PC-9 (cell line): ENCODE measurements at regions not wholly inside any gene's neighbourhood (a gene's known extent, or its start where the extent isn't known, plus 50 kb on each side); places are given as distances from the start of the nearest gene placed in this dataset.
"Not testable (repeated sequence)": the region's sequence is repeated elsewhere in the genome, so short reads cannot be mapped to it uniquely, and the experiment has no call there.

Experiments
- BruUV-seq: library from RNA; stranded (reverse); fragments of 400-500 nt; replicated peaks from 2 replicates; lab custom pipeline; 2021; lab: Mats Ljungman, UMichigan
- CTCF ChIA-PET: fragments of 300-600 bp; sonication (Branson Sonifier 250); formaldehyde crosslinking; loops from one replicate; lab custom pipeline; 2022; ENCODE audit warnings: antibody characterized with exemption; lab: Charles Lee
- POLR2A ChIA-PET: fragments of 300-600 bp; sonication (Branson Sonifier 250); formaldehyde crosslinking; loops from one replicate; lab custom pipeline; 2022; ENCODE audit warnings: antibody characterized with exemption; ENCODE audit not compliant: unreplicated experiment; lab: Charles Lee
- DNase-seq, 2 experiments: peaks; one replicate each; pipeline versions ENCODE4 v3.0.0 to v3.0.0-alpha.2; 2015 to 2022; ENCODE audit warnings: mixed read lengths in 1 of 2
- H2AFZ ChIP-seq: fragments of 200-600 bp; sonication (generic); 2 replicates; pipeline ENCODE4 v1.8.1; 2017; ENCODE audit warnings: antibody characterized with exemption
- H3F3A ChIP-seq: fragments of 200-600 bp; sonication (generic); 2 replicates; pipeline ENCODE4 v1.8.1; 2017; ENCODE audit warnings: antibody characterized with exemption, mild to moderate bottlenecking, low read depth; ENCODE audit not compliant: insufficient read depth
- H3K27ac ChIP-seq: fragments of 200-600 bp; sonication (generic); 2 replicates; pipeline ENCODE4 v1.6.1; 2016; ENCODE audit warnings: mixed run types
- H3K27me3 ChIP-seq: fragments of 200-600 bp; sonication (generic); 2 replicates; pipeline ENCODE4 v1.6.1; 2016; ENCODE audit warnings: low read depth, mixed run types; ENCODE audit not compliant: insufficient read depth
- H3K36me3 ChIP-seq: fragments of 200-600 bp; sonication (generic); 2 replicates; pipeline ENCODE4 v1.6.1; 2016; ENCODE audit warnings: low read depth, mixed run types
- H3K4me1 ChIP-seq: fragments of 200-600 bp; sonication (generic); replicated peaks from 2 replicates; pipeline ENCODE4 v1.6.1; 2016; ENCODE audit warnings: mixed run types; ENCODE audit not compliant: insufficient read depth
- H3K4me2 ChIP-seq: fragments of 200-600 bp; sonication (generic); 2 replicates; pipeline ENCODE4 v1.6.1; 2017; ENCODE audit warnings: mixed run types
- H3K4me3 ChIP-seq: fragments of 200-600 bp; sonication (generic); 2 replicates; pipeline ENCODE4 v1.6.1; 2016; ENCODE audit warnings: mixed run types
- H3K79me2 ChIP-seq: fragments of 200-600 bp; sonication (generic); 2 replicates; pipeline ENCODE4 v1.6.1; 2017; ENCODE audit warnings: low read depth, mixed run types
- H3K9me2 ChIP-seq: fragments of 200-600 bp; sonication (generic); 2 replicates; pipeline ENCODE4 v1.8.1; 2017; ENCODE audit warnings: mild to moderate bottlenecking; ENCODE audit not compliant: insufficient read depth
- H3K9me3 ChIP-seq: fragments of 200-600 bp; sonication (generic); 2 replicates; pipeline ENCODE4 v1.8.1; 2016; ENCODE audit warnings: low read depth; ENCODE audit not compliant: insufficient read depth
- H4K20me1 ChIP-seq: fragments of 200-600 bp; sonication (generic); 2 replicates; pipeline ENCODE4 v1.8.1; 2017; ENCODE audit not compliant: insufficient read depth
- EZH2 ChIP-seq: fragments of 200-600 bp; sonication (generic); IDR thresholded peaks from 2 replicates; pipeline ENCODE4 v1.8.0; 2017; ENCODE audit warnings: antibody characterized with exemption, low read depth
- intact Hi-C: fragments of 100-400 bp; cut with micrococcal nuclease; formaldehyde crosslinking; loops from one replicate; pipeline ENCODE4 v1.10.0; 2022; ENCODE audit not compliant: unreplicated experiment
- TF ChIP-seq, protein P1 (sequence below): fragments of 200-600 bp; sonication (generic); conservative IDR thresholded peaks from 2 replicates; pipeline ENCODE4 v1.6.1; 2017; ENCODE audit warnings: mixed run types, antibody characterized with exemption, mild to moderate bottlenecking, moderate library complexity

DNA sequence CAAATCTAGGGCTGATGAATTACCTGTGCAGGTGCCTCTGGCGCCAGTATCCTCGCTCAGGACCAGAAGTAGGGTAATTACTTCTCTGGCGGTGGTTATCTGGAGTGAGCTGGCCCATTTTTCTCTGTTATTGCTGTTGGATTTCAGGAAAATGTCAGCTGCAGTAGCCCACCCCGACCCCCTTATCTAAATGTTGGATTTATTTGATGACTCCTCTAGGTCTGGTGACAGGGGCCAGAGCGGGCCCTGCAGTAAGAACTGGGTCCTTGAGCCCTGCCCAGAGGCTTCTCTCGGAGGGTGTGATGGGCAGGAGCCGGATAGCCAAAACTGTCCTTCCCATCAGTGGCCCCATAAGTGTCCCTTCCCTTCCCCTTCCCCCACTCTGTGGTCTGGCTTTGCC, 384.3 kb downstream of the PTPRU start:
- ChIA-PET POLR2A (no interaction called here), CTCF (no interaction called here)
- intact Hi-C loops: no loop called here
- no peak overlapping the region for H2AFZ ChIP-seq
- no peaks in the 10 kb centered on the region for H3K36me3 ChIP-seq
- no peak overlapping the region for H3K4me3 ChIP-seq
- no peaks in the 10 kb centered on the region for H3K4me1 ChIP-seq
- TF ChIP-seq, protein P1, sequence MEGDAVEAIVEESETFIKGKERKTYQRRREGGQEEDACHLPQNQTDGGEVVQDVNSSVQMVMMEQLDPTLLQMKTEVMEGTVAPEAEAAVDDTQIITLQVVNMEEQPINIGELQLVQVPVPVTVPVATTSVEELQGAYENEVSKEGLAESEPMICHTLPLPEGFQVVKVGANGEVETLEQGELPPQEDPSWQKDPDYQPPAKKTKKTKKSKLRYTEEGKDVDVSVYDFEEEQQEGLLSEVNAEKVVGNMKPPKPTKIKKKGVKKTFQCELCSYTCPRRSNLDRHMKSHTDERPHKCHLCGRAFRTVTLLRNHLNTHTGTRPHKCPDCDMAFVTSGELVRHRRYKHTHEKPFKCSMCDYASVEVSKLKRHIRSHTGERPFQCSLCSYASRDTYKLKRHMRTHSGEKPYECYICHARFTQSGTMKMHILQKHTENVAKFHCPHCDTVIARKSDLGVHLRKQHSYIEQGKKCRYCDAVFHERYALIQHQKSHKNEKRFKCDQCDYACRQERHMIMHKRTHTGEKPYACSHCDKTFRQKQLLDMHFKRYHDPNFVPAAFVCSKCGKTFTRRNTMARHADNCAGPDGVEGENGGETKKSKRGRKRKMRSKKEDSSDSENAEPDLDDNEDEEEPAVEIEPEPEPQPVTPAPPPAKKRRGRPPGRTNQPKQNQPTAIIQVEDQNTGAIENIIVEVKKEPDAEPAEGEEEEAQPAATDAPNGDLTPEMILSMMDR: no peak
- TF ChIP-seq EZH2: no peak
- no peak overlapping the region for H3K27ac ChIP-seq
- no peak for DNase-seq
- H3K4me2 ChIP-seq: no peak overlapping the region
- no peaks in the 10 kb centered on the region for H3F3A ChIP-seq
- no peaks in the 10 kb centered on the region for H3K9me2 ChIP-seq
- H4K20me1 ChIP-seq: no peaks in the 10 kb centered on the region
- H3K9me3 ChIP-seq: no peaks in the 10 kb centered on the region
- no TSS peak for BruUV-seq
- no peaks in the 10 kb centered on the region for H3K79me2 ChIP-seq
- no peaks in the 10 kb centered on the region for H3K27me3 ChIP-seq

DNA sequence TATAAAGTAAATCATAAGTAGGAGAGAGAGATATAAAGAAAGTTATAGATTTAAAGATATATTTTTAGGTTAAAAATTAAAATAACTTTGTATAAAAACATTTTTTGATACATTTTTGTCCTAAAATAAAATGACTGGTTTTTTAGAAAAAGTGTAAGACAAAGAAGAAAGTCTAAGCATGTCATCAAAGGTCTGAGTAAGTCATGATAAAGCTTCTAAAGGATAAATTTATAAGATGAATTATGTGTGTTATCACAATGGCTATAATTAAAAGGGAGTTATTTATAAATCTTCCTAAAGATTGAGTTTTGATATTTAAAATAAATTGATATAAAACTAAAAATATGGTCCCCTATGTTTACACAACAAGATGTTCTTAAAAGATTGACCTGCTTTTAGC, 370.9 kb downstream of the PTPRU start:
- no peaks in the 10 kb centered on the region for H3K27me3 ChIP-seq

GRCh38 chr1:29604796-29605195, 368.5 kb downstream of the PTPRU start:
- intact Hi-C loops, CTCF ChIA-PET: not testable (repeated sequence)

More for the DNA sequence above, 370.9 kb downstream of the PTPRU start:
- H3K36me3 ChIP-seq: no peaks in the 10 kb centered on the region
- no peaks in the 10 kb centered on the region for H3F3A ChIP-seq
- no peak for TF ChIP-seq EZH2
- TF ChIP-seq, protein P1: no peak
- H3K27ac ChIP-seq: no peak overlapping the region
- ChIA-PET POLR2A (no interaction called here), CTCF (no interaction called here)
- H3K4me2 ChIP-seq: no peak overlapping the region
- no peaks in the 10 kb centered on the region for H4K20me1 ChIP-seq
- H2AFZ ChIP-seq: no peak overlapping the region
- no peaks in the 10 kb centered on the region for H3K4me1 ChIP-seq
- H3K79me2 ChIP-seq: no peaks in the 10 kb centered on the region
- BruUV-seq: no TSS peak
- no peak overlapping the region for H3K4me3 ChIP-seq
- no peaks in the 10 kb centered on the region for H3K9me3 ChIP-seq
- H3K9me2 ChIP-seq: no peaks in the 10 kb centered on the region
- DNase-seq: no peak
- intact Hi-C loops: no loop called here

DNA sequence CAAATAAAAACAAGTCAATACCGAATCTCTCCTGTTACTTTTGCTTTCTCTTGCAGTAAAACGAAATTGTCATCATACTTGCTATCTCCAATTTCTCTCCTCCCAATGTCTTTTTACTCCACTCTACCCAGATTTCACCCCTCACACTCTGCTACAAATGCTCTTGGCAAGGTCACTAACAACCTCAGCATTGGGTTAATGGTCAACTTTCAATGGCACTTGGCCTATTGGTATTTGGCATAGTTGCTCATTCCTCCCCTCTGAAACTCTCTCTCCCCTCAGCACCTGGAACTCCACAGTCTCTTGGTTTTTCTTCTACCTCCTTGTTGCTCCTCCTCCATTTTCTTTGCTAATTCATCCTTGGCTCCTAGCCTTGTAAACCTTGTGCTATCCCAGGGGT, 367.3 kb downstream of the PTPRU start:
- CTCF ChIA-PET: no interaction called here
- Histone ChIP-seq H3K36me3 (no peaks in the 10 kb centered on the region), H2AFZ (no peak overlapping the region), H3K4me3 (no peak overlapping the region), H4K20me1 (no peaks in the 10 kb centered on the region), H3K27me3 (no peaks in the 10 kb centered on the region), H3K79me2 (no peaks in the 10 kb centered on the region), H3K4me2 (no peak overlapping the region), H3K4me1 (no peaks in the 10 kb centered on the region), H3K9me3 (no peaks in the 10 kb centered on the region), H3K27ac (no peak overlapping the region), H3F3A (no peaks in the 10 kb centered on the region), H3K9me2 (no peaks in the 10 kb centered on the region)
- DNase-seq: no peak
- no peak for TF ChIP-seq EZH2
- TF ChIP-seq, protein P1: no peak
- no TSS peak for BruUV-seq
- intact Hi-C loops: no loop called here
- POLR2A ChIA-PET: no interaction called here

More at GRCh38 chr1:29604796-29605195, 368.5 kb downstream of the PTPRU start:
- H3K36me3 ChIP-seq, POLR2A ChIA-PET, H3K9me2 ChIP-seq, H3K4me1 ChIP-seq, H3K4me2 ChIP-seq, H3K27ac ChIP-seq, H3K79me2 ChIP-seq, H3F3A ChIP-seq, DNase-seq, BruUV-seq, H2AFZ ChIP-seq, H4K20me1 ChIP-seq, H3K9me3 ChIP-seq, H3K4me3 ChIP-seq, H3K27me3 ChIP-seq: not testable (repeated sequence)
